ENCODE measurements at regions not wholly inside any gene's neighbourhood (a gene's known extent, or its start where the extent isn't known, plus 50 kb on each side); places are given as distances from the start of the nearest gene placed in this dataset.

- H3K27ac Mint-ChIP-seq (ENCODE audit: unreplicated experiment): no peak overlapping the region
- no peaks in the 10 kb centered on the region for H3K4me1 Mint-ChIP-seq (ENCODE audit: unreplicated experiment)
- H3K27me3 Mint-ChIP-seq (ENCODE audit: unreplicated experiment): peaks cover 2% of the 10 kb centered on the region
- DNase-seq (ENCODE audit: low spot score): no peak
- TF ChIP-seq CTCF (IDR thresholded peaks at IDR 0.05; ENCODE audit: unreplicated experiment): no peak
- no peaks in the 10 kb centered on the region for H3K9me3 Mint-ChIP-seq (ENCODE audit: unreplicated experiment)
- H3K36me3 Mint-ChIP-seq (ENCODE audit: low read depth, unreplicated experiment): no peaks in the 10 kb centered on the region
- H3K4me3 Mint-ChIP-seq (ENCODE audit: unreplicated experiment): no peak overlapping the region
Observed at GRCh38 chr12:42846782-42847181, 257.2 kb upstream of the PRICKLE1 start.

GRCh38 chr12:42834062-42834461 lies 244.5 kb upstream of the PRICKLE1 start:
- Mint-ChIP-seq H3K4me3 (ENCODE audit: unreplicated experiment) (no peak overlapping the region), H3K36me3 (ENCODE audit: low read depth, unreplicated experiment) (no peaks in the 10 kb centered on the region), H3K9me3 (ENCODE audit: unreplicated experiment) (no peaks in the 10 kb centered on the region), H3K4me1 (ENCODE audit: unreplicated experiment) (peaks cover 7% of the 10 kb centered on the region), H3K27ac (ENCODE audit: unreplicated experiment) (no peak overlapping the region), H3K27me3 (ENCODE audit: unreplicated experiment) (peaks cover 1% of the 10 kb centered on the region)
- DNase-seq (ENCODE audit: low spot score): no peak
- TF ChIP-seq CTCF (IDR thresholded peaks at IDR 0.05; ENCODE audit: unreplicated experiment): no peak

- H3K4me1 Mint-ChIP-seq (ENCODE audit: unreplicated experiment): peaks cover 4% of the 10 kb centered on the region
- no peaks in the 10 kb centered on the region for H3K36me3 Mint-ChIP-seq (ENCODE audit: low read depth, unreplicated experiment)
- DNase-seq (ENCODE audit: low spot score): no peak
- H3K27ac Mint-ChIP-seq (ENCODE audit: unreplicated experiment): no peak overlapping the region
- no peaks in the 10 kb centered on the region for H3K9me3 Mint-ChIP-seq (ENCODE audit: unreplicated experiment)
- no peaks in the 10 kb centered on the region for H3K27me3 Mint-ChIP-seq (ENCODE audit: unreplicated experiment)
- TF ChIP-seq CTCF (IDR thresholded peaks at IDR 0.05; ENCODE audit: unreplicated experiment): no peak
- H3K4me3 Mint-ChIP-seq (ENCODE audit: unreplicated experiment): no peak overlapping the region
Observed at GRCh38 chr12:42828836-42829235, 239.3 kb upstream of the PRICKLE1 start.

GRCh38 chr12:42824327-42824726 lies 234.8 kb upstream of the PRICKLE1 start:
- no peak for DNase-seq (ENCODE audit: low spot score)
- Mint-ChIP-seq H3K27ac (ENCODE audit: unreplicated experiment) (no peak overlapping the region), H3K4me1 (ENCODE audit: unreplicated experiment) (peaks cover 12% of the 10 kb centered on the region), H3K4me3 (ENCODE audit: unreplicated experiment) (no peak overlapping the region), H3K27me3 (ENCODE audit: unreplicated experiment) (no peaks in the 10 kb centered on the region), H3K9me3 (ENCODE audit: unreplicated experiment) (no peaks in the 10 kb centered on the region), H3K36me3 (ENCODE audit: low read depth, unreplicated experiment) (no peaks in the 10 kb centered on the region)
- TF ChIP-seq CTCF (IDR thresholded peaks at IDR 0.05; ENCODE audit: unreplicated experiment): no peak

GRCh38 chr12:42823679-42824078 lies 234.1 kb upstream of the PRICKLE1 start:
- H3K36me3 Mint-ChIP-seq (ENCODE audit: low read depth, unreplicated experiment): no peaks in the 10 kb centered on the region

More at GRCh38 chr12:42823679-42824078, 234.1 kb upstream of the PRICKLE1 start:
- Mint-ChIP-seq H3K27me3 (ENCODE audit: unreplicated experiment) (no peaks in the 10 kb centered on the region), H3K27ac (ENCODE audit: unreplicated experiment) (no peak overlapping the region), H3K4me3 (ENCODE audit: unreplicated experiment) (no peak overlapping the region), H3K9me3 (ENCODE audit: unreplicated experiment) (no peaks in the 10 kb centered on the region), H3K4me1 (ENCODE audit: unreplicated experiment) (peaks cover 12% of the 10 kb centered on the region)
- peak; percentile 23 for TF ChIP-seq CTCF (IDR thresholded peaks at IDR 0.05; ENCODE audit: unreplicated experiment)
- no peak for DNase-seq (ENCODE audit: low spot score)

Data from endothelial cell (in vitro differentiated cells).